Stimulated activated CD4-positive, alpha-beta T cell treated with anti-CD3 and anti-CD28 coated beads, Interleukin-12 subunit alpha, Interleukin-12 subunit beta, amount 100 ng/mL, for 48 hours (primary cell): ENCODE measurements at regions not wholly inside any gene's neighbourhood (a gene's known extent, or its start where the extent isn't known, plus 50 kb on each side); places are given as distances from the start of the nearest gene placed in this dataset.
"Not testable (repeated sequence)": the region's sequence is repeated elsewhere in the genome, so short reads cannot be mapped to it uniquely, and the experiment has no call there.

Source experiments
- DNase-seq, 3 donors: peaks; one replicate each; pipeline ENCODE4 v3.0.0-alpha.2; 2020; ENCODE audit warnings: low read depth in 2 of 3, low spot score in 1 of 3

DNA sequence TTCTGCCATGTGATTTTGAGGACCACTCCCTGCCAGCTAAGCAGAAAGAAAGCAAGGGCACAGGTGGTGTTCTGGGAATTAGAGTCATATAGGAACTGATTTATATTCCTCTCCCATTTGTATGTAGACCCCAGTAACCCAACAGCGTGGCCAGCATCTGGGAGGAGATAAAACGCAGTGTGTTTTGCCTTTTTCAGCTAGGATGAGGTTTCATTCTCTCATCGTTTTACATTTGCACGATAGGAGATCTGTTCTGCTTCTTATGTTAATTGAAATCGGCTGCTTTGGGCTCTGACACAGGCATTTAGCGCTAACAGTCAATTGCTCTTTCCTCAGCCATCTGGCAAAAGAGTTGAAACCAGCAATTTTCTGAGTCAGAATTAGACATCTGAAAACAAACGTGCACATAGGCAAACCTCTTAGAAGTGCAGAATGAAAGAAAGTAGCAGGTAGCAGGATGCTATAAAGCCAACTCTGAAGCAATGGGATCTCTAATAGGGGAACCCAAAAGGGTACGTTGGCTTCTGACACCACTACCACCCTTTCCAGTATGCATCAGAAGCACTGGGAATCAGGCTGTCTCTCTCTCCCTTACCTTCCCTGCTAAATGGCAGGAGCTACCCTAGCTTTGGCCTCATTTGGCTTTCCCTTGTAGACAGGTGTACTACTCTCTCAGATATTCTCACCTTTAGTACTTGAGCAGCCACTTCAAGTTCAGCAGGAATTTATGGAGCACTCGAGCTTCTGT, 219.1 kb downstream of the PHLDA1 start:
- DNase-seq = no peak

DNA sequence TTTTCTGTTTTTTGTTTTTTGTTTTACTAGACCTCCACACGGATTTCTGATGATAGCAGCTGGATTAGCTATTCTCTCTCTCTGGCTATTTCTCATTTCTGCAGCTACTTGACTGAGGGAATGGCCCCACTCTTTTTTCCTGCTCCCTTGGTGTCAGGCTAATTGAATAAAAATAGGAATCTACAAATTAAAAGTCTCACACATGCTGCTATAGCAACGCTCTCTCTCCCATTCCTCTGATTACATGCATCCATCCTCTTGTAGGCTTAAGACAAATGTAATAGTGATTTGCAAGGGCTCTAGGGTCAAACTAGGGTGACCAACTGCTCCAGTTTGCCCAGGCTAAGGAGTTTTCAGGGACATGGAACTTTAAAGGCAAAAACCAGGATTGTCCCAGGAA, 221.8 kb downstream of the PHLDA1 start:
- DNase-seq = no peak

DNA sequence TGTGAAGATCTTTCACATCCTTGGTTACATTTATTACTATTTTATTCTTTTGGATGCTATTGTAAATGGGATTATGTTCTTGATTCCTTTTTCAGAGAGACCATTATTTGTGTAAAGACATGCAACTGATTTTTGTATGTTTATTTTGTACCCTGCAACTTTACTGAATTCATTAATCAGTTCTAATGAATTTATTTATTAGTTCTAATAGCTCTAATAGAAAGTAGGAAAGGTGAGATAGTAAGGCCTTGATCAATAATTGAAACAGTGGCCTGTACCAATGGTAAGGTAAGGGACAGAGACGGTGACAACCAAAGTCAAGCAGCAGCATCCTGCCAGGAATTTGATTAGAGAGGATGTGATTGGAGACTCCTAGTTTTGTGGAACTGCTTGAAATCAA, 224.1 kb downstream of the PHLDA1 start:
- no peak for DNase-seq

DNA sequence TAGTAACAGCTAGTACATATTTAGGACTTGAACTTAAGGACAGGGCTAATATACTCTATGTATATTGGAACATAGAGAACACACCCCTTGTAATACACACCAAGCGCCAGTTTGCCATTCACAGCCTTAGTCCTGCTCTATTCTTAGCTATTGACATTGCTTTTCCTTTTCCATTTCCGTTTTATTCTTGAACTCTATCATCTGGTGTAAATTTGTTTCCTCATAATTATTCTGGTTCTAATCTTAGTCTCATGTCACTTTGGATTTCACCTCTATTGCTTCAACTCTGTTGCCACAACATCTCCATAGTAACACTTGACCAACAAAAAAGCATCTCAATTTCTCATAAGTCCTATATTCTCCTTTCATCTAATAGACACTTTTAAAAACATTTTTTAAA, 225.7 kb downstream of the PHLDA1 start:
- no peak for DNase-seq

DNA sequence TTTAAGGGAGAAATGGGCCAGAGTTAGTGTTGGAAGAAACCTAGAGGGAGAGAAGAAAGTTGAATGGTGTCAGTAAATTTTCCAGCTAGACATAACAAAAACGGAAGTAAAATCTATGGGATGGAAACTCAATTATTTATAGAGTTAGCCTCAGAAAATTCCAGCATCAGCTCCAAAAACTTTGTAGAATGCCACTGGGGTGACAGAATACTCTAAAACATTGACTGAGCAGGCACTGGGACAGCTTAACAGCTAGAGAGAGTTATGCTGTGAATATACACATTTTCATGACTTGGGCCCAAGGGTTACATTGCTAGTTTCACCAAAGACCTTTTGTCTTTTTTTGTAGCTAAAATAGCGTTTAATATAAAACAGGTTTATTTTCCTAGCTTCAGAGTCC, 226.3 kb downstream of the PHLDA1 start:
- DNase-seq = no peak

DNA sequence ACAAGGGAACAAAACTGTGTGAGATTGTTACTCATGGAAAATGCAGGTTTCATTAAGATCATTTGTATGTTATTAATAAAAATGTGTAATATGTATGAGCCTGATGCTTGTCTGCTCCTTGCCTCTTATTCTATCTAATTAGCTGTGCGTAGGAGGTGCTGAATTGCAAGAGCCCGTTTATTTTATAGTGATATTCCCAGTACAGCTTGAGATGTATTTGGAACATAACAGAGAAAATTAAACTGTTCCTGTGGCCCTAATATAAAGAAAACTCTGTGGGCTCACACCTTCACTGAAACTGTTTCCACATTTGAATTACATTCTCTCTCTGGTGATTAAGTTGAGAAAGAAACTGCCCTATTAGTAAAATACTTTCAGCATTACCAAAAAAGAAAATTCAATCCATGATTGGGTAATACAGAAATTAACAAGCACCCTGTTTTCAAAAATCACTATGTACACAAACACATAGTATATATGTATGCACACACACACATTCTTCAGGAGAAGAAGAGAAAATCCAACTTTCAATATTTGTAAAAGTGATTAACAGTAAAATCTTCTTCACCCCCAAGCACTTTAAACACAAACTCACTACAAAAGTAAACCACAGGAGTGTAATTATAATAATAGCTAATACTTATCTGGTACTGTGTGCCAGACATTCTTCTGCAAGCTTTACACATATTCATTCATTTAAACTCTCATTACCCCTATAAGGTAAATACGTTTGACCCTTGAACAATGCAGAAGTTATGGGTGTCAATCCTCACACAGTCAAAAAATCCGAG, 233.2 kb downstream of the PHLDA1 start:
- no peak for DNase-seq

DNA sequence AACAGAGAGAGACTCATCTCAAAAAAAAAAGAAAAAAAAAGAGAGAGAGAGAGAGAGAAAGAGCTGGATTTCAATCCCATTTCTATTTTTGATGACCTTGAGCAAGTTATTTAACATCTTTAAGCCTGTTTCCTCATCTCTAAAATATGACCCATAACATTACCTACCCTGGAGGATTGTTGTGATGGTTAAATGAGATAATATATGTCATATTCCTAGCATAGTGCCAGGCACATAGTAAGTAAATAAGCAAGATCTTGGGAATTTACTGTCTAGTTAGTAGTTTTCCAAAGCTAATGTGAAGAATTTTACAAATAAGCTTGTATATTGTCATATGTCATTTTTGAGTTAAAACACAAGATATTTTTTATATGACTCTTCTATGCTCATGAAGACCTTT, 236.5 kb downstream of the PHLDA1 start:
- DNase-seq = no peak

DNA sequence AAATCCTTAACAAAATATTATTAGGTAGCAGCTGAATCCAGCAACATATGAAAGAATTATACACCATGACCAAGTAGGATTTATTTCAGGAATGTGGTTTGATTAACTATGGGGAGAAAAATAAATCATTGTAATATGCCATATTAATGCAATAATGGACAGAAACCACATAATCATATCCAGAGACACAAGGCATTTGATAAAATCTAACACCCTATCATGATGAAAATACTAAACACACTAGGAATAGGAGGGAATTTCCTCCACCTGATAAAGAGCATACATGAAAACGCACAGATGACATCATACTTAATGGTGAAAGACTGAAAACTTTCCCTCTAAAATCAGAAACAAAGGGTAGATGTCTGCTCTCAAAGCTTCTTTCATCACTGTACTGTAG, 238.9 kb downstream of the PHLDA1 start:
- DNase-seq = no peak

DNA sequence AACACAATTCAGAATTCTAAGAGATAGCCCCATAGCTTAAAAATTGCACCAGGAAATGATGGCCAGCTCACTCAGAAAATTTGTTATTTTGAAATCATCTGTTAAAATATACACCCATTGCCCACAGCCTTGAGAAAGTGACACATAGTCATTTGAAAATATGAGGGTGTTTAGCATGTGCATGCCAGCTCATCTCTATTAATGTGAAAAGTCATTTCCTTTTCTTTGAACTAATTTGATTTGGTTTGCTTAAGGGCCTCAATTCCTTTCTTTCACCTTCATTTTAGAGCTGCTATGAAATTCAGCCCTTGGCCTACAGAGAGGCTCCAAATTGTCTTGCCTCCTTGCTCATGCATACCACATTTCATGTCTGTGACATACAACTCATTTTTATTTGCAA, 241.4 kb downstream of the PHLDA1 start:
- DNase-seq = no peak

DNA sequence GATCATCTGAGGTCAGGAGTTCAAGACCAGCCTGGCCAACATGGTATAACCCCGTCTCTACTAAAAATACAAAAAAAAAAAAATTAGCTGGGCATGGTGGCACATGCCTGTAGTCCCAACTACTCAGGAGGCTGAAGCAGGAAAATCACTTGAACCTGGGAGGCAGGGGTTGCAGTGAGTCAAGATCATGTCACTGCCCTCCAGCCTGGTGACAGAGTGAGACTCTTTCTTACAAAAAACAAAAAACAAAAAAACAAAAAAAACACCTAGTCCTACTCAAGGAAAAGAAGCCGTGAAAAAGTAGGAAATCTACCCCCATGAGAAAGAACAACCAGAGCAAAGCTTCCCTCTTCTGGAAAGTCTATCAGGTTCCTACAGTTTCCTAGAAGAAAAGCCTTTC, 244.4 kb downstream of the PHLDA1 start:
- not testable (repeated sequence) for DNase-seq

DNA sequence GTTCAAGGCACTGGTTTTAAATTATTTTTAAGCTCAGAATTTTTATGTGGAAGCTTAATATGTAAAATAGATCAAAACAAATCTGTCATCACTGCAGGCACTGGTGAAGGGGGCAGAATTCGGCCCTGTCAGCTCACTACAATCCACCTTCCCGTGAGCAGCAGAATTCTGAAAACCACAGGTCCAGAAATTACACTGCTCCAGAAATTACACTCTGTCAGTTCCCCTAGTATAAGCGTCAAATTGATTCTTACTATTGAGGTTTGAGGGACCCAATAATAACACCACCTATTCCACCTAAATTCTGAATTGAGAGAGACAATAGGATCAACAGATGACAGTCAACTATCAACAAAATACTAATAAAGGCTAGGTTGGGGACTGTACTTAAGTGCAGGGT, 245.5 kb downstream of the PHLDA1 start:
- no peak for DNase-seq

DNA sequence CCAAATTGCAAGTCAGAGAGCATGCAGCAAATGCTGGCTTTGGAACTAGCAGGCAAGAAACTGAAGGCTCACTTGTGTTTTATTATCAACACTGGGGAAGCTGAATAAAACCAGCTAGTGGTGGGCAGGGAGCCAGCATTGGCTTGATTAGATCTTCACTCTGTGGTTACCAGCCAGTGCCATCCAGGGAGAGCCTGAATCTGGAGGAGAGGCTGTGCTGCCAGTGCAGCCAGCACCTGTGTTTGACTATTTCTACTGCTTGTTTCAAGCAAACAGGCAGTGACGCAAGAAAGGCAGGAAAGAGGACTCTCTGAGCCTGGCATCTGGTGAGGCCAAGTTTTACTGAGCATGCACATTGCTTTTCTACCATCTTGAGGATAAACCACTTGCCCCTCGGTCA, 247.0 kb downstream of the PHLDA1 start:
- no peak for DNase-seq

DNA sequence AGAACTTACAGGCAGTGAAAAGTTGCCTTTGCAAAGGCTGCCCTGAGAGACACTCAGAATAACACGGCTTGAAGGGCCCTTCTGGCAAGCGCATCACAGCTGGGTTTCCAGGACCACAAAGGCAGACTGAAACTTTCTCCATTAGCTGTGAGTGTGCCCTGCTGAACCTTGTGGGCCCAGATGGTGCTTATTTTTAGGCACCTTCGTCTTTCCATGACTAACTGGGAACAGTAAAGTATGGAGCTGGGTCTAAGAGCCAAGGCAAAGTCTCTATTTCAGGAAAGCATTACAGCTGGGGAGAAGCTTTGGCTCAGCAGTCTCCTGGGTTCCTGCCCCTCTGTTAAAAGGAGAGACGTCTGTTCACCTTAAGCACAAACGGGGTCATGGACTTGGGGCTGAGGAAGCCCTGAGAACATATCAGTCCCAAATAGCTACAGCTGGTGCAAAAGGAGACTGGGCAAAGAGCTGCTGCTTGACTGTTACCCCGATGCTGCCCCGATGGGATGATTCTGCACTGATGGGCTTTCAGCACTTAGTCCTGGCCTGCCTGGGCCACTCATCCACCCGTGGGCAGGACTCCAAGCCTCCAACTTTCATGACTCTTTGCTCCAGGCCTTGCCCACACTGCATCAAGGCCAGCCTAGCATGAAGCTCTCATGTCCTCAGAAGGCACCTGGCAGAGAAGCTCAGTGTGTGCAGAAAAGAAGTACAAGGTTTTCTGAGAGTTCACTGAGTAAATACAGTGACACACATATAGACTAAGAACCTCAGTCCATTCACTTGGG, 248.3 kb downstream of the PHLDA1 start:
- DNase-seq = no peak

DNA sequence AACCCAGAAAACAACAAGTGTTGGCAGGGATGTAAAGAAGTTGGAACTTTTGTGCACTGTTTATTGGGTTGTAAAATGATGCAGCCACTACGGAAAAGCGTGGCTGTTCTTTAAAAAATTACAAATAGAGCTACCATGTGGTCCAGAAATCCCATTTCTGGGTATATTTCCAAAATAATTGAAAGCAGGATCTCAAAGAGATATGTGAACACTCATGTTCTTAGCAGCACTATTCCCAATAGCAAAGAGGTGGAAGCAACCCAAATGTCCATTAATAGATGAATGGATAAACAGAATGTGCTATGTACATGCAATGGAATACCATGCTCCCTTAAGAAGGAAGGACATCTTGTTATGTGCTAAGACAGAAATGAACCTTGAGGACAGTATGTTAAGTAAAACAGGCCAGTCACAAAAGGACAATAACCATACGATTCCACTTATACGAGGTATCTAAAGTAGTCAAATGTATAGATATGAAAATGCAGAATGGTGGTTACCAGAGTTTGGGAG, 249.5 kb downstream of the PHLDA1 start:
- DNase-seq = no peak

DNA sequence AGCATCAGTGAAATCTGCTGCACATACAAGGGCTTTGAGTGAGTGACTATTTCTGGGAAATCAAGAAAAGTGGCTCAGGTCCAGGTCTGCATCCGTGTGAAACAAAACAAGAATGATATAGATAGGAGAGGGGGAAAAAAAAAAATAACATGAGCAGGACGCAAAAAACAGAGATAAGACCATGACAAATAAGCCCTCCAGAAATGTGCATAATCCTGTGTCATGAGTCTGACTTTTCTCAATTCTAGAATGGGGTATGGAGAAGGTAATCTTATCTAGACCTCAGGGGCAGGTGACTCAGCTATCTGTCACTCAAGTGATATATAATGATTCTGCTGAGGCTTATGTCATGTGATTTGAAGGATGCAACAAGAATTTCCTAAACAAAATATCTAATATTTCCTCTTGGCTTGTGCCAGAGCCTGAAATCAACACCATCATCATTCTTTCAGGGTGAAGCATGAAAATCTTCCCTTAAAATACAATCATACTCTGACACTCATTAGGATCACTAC, 250.0 kb downstream of the PHLDA1 start:
- DNase-seq = no peak

DNA sequence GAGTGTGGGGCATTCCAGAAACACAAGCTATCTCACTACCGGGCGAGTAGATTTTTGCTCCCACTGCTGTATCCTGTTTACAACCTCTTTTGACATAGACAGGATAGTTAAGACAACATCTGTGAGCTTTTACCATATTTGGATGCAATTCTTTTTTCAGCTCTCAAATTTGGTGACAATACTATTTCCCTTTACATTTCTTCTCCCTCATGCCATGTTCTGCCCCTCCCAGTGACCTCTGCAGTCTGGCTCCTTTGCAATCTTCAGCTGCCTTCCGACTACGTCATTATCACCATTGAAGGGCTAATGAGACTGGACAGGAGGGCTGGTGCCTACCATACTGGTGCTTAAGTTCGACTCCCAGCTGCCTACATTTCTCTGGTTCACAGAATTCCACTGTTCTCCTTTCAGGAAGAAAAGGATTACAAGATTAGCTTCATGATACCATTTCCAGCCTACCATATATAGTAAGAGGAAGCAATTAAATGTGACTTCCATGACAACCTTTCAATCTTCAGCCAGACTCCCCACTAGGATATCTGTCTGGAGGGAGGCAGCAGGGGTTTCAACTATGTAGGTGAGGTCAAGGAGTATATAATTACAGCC, 251.6 kb downstream of the PHLDA1 start:
- no peak for DNase-seq

DNA sequence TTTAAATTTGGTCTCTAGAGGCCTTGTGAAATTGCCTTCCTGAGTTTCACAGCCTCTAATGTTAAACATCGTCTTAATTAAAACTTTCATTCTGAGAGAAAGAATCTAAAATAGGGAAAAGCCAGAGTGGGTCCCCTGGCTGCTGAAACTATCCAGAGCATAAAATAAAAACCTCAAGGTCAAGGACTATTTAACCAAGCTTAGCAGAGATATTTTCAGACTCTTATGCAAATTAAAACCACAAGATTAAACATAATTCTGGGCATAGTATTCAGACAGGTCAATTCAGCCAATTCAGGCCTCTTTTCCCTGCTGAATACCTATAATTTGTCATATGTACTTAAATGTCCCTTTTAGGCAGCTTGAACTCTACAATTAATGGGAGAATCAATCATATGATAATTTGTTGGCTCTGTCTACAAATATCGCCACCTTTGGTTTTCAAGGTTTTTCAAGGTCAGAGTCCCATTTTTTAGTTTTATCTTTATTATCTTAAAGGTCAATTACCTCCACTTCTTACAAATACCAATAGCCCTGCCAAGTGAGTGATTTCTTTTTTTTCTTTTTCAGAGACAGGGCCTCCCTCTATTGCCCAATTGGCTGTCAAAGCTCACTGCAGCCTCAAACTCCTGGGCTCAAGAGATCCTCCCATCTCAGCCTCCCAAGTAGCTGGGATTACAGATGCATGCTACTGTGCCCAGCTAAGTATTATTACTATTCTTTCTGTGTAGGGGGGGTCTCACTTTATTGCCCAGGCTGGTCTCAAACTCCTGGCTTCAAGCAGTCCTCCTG, 257.1 kb downstream of the PHLDA1 start:
- no peak for DNase-seq

DNA sequence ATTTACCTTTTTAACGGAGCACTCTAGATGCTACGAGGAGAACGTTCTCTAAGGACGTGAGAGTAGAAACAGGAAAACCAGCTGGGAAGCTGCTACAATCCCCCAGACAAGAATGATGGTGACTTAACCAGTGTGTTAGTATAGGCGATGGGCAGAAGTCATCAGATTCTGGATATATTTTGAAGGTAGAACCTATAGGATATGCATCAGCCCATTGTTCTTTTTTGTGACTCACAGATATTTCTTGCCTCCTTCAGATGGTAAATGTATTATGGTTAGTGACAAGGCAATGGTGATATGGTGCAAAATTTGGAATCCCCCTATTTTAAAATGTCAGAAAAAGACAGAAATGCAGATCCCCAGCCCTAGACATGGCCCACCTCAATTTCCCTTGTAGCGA, 258.2 kb downstream of the PHLDA1 start:
- no peak for DNase-seq

DNA sequence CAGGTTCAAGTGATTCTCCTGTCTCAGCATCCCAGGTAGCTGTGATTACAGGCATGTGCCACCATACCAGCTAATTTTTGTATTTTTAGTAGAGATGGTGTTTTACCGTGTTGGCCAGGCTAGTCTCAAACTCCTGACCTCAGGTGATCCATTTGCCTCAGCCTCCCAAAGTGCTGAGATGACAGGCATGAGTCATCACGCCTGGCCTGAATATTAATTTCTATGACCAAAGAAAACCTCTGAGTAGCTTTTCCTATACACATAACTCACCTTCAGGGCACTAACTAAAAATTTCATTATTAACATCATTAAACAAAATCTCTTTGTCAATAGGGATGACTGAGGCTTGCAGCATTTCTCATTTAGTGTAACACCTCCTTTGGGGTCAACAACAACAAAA, 259.6 kb upstream of the KRR1 start:
- no peak for DNase-seq

DNA sequence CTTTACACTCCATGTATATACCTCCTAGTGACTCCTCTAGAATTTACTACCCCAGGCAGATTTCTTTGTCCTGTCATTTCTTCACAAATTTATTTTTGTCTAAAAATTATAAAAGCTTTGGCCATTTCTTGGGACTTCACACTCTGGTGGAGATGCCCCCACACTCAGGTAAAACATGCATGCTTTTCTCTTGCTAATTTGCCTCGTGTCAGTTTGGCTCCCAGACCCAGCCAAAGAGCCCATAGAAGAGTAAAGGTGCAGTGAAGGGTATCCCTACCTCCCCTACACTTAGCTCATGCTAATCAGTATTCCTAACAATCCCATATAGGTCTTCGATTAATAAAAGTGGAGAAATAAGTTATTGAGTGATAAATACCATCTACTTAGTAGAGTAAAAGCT, 256.5 kb upstream of the KRR1 start:
- no peak for DNase-seq
